SK-N-SH (cell line): ENCODE measurements at regions not wholly inside any gene's neighbourhood (a gene's known extent, or its start where the extent isn't known, plus 50 kb on each side); places are given as distances from the start of the nearest gene placed in this dataset.

ENCODE experiments used
- CHD2 ChIP-seq: fragments of 150-350 bp; IDR thresholded peaks from 2 replicates; pipeline ENCODE4 v1.6.1; 2018; ENCODE audit warnings: low read length; ENCODE audit not compliant: partially characterized antibody
- EZH2phosphoT487 ChIP-seq: fragments of 200-600 bp; sonication (generic); IDR thresholded peaks from 2 replicates; pipeline ENCODE4 v1.6.1; 2017; ENCODE audit warnings: low read depth, mixed run types, mild to moderate bottlenecking, antibody characterized with exemption, moderate library complexity, borderline replicate concordance
- JUND ChIP-seq: IDR thresholded peaks from 2 replicates; pipeline ENCODE4 v1.4.0; 2012
- NRF1 ChIP-seq: IDR thresholded peaks from 2 replicates; pipeline ENCODE4 v1.6.1; 2012; ENCODE audit warnings: low read depth, mild to moderate bottlenecking, low read length
- SMC3 ChIP-seq: IDR thresholded peaks from 2 replicates; pipeline ENCODE4 v1.6.1; 2012; ENCODE audit warnings: low read depth, low read length, improper control_type of control experiment
- TF ChIP-seq, protein P1 (sequence below): IDR thresholded peaks from 2 replicates; pipeline ENCODE4 v1.4.0; 2012; ENCODE audit warnings: low read depth
- TF ChIP-seq, protein P2 (sequence below): fragments of 200-600 bp; sonication (generic); IDR thresholded peaks from 2 replicates; pipeline ENCODE4 v1.6.1; 2017; ENCODE audit warnings: antibody characterized with exemption, mild to moderate bottlenecking, moderate library complexity
- TF ChIP-seq, protein P3 (sequence below): IDR thresholded peaks from 2 replicates; pipeline ENCODE4 v1.6.1; 2012; ENCODE audit warnings: mild to moderate bottlenecking, low read depth, low read length, moderate library complexity

DNA sequence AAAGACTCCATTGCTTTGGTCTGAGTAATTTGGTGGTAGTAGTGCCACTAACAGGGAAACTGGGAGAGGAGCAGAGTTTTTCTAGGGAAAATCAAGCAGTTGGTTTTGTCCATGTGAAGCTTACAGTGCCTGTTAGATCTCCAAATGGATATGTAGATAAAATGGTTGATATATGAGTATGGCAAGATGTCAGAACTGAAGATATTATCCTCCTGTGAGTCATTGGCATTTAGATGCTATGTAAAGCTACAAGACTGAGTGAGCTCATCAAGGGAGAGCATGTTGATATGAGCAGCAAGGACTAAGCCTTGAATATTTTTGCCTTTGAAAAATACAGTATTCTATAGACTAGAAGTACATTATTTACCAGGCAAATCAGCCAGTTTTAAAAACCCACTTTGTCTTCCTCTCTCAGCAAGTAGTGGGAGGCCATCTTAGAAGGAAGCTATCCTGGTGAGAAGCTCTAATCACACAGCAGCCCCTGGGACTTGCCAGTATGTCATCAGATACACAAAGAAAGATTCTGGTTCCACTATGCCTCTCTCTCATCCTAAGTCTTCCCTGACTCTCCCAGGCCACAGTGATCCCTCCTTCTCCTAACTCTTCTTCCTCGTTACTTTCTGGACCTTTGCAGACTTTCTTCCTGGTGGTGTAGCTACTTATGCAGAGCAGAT, 77.4 kb upstream of the ANKRD28 start:
- TF ChIP-seq, protein P1, sequence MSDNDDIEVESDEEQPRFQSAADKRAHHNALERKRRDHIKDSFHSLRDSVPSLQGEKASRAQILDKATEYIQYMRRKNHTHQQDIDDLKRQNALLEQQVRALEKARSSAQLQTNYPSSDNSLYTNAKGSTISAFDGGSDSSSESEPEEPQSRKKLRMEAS = 0 out of 2 replicates have a peak, but pooled peaks have one; percentile 51
- TF ChIP-seq SMC3 (no peak), JUND (peak; percentile 93), EZH2phosphoT487 (no peak), CHD2 (no peak), NRF1 (no peak)
- TF ChIP-seq, protein P2, sequence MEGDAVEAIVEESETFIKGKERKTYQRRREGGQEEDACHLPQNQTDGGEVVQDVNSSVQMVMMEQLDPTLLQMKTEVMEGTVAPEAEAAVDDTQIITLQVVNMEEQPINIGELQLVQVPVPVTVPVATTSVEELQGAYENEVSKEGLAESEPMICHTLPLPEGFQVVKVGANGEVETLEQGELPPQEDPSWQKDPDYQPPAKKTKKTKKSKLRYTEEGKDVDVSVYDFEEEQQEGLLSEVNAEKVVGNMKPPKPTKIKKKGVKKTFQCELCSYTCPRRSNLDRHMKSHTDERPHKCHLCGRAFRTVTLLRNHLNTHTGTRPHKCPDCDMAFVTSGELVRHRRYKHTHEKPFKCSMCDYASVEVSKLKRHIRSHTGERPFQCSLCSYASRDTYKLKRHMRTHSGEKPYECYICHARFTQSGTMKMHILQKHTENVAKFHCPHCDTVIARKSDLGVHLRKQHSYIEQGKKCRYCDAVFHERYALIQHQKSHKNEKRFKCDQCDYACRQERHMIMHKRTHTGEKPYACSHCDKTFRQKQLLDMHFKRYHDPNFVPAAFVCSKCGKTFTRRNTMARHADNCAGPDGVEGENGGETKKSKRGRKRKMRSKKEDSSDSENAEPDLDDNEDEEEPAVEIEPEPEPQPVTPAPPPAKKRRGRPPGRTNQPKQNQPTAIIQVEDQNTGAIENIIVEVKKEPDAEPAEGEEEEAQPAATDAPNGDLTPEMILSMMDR = no peak
- TF ChIP-seq, protein P3, sequence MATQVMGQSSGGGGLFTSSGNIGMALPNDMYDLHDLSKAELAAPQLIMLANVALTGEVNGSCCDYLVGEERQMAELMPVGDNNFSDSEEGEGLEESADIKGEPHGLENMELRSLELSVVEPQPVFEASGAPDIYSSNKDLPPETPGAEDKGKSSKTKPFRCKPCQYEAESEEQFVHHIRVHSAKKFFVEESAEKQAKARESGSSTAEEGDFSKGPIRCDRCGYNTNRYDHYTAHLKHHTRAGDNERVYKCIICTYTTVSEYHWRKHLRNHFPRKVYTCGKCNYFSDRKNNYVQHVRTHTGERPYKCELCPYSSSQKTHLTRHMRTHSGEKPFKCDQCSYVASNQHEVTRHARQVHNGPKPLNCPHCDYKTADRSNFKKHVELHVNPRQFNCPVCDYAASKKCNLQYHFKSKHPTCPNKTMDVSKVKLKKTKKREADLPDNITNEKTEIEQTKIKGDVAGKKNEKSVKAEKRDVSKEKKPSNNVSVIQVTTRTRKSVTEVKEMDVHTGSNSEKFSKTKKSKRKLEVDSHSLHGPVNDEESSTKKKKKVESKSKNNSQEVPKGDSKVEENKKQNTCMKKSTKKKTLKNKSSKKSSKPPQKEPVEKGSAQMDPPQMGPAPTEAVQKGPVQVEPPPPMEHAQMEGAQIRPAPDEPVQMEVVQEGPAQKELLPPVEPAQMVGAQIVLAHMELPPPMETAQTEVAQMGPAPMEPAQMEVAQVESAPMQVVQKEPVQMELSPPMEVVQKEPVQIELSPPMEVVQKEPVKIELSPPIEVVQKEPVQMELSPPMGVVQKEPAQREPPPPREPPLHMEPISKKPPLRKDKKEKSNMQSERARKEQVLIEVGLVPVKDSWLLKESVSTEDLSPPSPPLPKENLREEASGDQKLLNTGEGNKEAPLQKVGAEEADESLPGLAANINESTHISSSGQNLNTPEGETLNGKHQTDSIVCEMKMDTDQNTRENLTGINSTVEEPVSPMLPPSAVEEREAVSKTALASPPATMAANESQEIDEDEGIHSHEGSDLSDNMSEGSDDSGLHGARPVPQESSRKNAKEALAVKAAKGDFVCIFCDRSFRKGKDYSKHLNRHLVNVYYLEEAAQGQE = no peak
